Activated CD8-positive, alpha-beta memory T cell treated with anti-CD3 and anti-CD28 coated beads, Interleukin-2, amount 50 U/mL, for 24 hours (primary cell): ENCODE measurements at regions not wholly inside any gene's neighbourhood (a gene's known extent, or its start where the extent isn't known, plus 50 kb on each side); places are given as distances from the start of the nearest gene placed in this dataset.
"Not testable (repeated sequence)": the region's sequence is repeated elsewhere in the genome, so short reads cannot be mapped to it uniquely, and the experiment has no call there.

Source experiments
- DNase-seq: peaks from one replicate; pipeline ENCODE4 v3.0.0-alpha.2; 2020; ENCODE audit errors: extremely low read depth

- no peak for DNase-seq
Observed at GRCh38 chr9:81076131-81076530, 613.2 kb downstream of the TLE1 start.

DNA sequence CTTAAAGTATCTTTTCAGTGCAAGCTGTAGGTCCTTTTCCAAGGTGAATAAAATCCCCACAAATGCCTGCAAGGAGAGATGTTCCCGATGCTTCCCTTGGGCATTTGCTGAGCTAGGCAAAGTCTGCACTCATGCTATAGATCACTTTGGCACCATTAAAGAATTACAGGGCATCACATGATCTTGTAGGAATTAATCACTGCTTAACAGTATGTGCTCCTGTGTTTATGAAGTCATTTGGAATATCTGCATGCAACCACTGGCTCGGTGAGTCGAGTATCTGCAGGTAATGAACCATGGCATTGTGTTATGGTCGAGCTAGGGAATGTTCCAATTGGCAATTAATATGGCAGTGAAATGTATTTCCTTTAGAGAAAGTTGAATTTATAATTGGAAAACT lies 615.1 kb downstream of the TLE1 start:
- DNase-seq: no peak

GRCh38 chr9:81073821-81074220 lies 615.5 kb downstream of the TLE1 start:
- DNase-seq: no peak

DNA sequence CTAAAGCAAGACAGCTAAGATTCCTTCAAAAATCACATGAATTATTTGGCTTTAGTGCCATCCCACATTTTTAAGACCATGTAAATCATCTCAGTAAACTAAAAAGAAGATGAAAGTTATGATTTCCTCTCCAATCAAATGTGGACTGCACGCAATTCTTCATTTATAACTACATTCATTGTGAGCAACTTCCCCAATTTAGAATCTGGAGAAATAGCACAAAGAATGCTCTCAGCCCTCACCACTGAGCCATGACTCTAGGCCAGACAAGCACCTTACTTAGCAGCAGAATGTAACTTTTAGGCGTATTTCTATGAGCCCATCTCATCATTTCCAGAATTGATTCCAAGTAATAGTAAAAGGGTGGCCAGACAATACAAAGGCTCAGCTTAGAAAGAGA lies 616.6 kb downstream of the TLE1 start:
- DNase-seq: no peak

DNA sequence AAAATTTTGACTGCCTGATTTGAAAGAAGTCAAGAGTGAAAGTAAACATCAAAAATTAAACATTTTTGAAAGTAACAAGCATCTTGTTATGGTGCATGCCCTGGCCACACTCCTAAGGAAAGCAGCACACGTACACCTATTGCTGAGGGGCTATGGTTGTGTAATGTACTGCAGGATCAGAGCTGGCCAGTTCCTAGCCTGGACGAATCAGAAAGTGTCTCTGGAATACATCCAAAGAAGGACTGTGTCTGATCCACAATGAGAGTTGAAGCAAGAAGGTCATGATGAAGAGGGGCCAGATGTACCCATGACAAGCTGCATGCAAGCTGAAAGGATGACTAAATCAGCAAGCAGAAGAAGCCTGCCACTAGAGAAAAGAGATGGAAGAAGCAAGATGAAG lies 618.2 kb downstream of the TLE1 start:
- DNase-seq: no peak

GRCh38 chr9:81070689-81071088 lies 618.7 kb downstream of the TLE1 start:
- no peak for DNase-seq

DNA sequence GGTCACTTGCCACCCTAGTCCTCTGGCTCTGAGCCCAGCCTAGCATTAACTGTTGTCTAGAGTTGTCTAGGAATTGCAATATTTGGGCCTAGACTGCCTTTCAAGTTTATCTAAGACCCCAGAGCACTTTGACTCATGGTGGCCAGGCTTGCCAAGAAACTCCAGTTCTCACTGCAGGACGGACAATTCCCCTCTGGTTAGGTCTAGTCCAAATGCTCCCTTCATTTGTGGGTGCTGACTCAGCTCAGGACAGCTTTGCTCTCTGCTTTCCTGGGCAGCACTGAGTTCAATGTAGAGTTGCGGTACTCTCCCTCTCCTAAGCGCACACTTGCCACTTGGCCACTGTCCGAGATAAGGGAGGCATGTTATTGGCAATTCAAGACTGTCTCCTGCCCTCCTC lies 619.4 kb downstream of the TLE1 start:
- DNase-seq: no peak

DNA sequence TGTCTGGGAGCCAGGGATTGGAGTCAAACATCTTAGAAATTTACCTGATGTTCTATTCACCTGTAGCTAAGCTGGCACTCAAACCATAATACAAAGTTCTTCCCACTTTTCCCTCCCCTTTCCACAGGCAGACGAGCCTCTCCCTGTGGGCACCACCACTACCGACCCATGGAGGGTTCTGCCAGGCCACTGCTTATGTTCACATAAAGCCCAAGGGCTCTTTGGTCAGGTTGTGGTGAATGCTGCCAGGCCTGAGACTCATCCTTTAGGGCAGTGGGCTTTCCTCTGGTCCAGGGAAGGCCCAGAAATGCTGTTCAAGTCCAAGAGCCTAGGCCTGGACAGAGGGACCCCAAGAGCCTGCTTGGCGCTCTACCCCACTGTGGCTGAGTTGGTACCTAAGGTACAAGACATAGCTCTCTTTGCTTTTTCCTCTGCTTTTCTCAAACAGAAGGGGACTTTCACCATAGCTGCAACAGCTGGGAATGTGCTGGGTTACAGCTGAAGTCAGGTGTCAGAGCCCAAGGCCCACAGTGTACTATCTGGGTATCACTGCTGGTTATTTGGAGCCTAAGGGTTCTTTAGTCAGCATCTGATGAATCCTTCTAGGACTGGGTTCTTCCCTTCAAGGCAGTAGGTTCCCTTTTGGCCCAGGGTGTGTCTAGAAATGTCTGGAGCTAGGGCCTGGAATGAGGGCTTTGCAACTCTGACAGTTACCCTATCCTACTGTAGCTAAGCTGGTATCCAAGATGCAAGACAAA lies 620.1 kb downstream of the TLE1 start:
- no peak for DNase-seq

- DNase-seq: not testable (repeated sequence)
Observed at GRCh38 chr9:81062995-81063394, 626.4 kb downstream of the TLE1 start.

GRCh38 chr9:81058782-81059181 lies 630.6 kb downstream of the TLE1 start:
- no peak for DNase-seq

GRCh38 chr9:81053298-81054025 lies 635.9 kb downstream of the TLE1 start:
- DNase-seq: no peak

DNA sequence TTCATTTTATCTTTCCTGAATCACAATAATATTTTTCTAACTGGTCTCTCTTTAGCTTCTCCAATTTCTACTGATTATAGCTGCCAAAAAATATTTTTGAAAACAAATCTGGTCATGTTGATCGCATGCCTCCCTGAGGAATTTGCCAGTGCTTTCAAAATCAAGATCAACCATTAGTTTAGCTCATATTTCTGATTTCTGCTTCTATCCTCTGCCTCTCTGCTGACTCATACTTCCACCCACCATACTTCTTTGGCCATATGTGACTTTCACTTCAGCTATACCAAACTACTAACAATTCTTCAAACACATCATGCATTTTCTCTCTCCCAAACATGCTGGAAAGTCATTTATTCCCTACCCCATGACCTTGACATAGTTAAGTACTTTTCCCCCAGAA lies 636.5 kb downstream of the TLE1 start:
- no peak for DNase-seq

GRCh38 chr9:81047280-81047679 lies 642.1 kb downstream of the TLE1 start:
- DNase-seq: no peak

- no peak for DNase-seq
Observed at GRCh38 chr9:81045658-81046057, 643.7 kb downstream of the TLE1 start.

GRCh38 chr9:81037889-81038288 lies 651.5 kb downstream of the TLE1 start:
- no peak for DNase-seq

DNA sequence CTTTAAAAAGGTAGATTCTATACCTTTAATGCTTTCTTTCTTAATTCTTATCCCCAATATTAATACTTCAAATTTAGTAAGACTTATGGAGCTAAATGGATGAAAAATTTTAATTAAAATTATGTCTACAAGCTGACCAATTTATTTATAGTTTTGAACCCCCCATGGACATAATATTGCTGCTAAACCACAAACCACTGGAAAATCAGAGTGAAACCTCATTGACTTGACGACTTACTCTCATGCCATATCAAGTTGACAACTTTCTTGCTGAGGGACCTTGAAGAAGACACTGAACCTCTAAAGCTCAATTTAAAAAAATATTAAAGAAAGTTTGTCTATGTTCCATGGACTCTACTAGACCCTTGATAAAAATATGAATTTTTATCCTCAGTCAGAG lies 653.7 kb downstream of the TLE1 start:
- DNase-seq: no peak

- DNase-seq: no peak
Observed at GRCh38 chr9:81035171-81035570, 654.2 kb downstream of the TLE1 start.

DNA sequence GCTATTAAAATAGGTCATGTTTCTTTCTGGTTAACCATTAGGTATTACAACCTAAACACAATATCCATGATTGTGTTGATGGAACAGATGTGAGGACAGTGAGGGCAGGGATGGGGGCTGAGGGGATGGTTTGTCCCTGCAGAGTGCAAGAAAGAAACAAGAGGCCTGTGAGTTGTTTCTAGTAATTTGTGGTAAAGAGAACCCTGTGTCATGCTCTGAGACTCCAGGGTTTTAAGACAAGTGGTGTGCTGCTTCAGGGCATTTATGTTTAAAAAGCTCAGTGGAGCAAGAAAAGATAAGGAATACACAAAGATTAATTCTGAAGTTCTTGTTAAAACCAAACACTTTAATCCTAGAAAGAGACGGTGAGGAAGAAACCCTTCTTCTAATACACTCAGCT lies 656.5 kb downstream of the TLE1 start:
- DNase-seq: no peak

DNA sequence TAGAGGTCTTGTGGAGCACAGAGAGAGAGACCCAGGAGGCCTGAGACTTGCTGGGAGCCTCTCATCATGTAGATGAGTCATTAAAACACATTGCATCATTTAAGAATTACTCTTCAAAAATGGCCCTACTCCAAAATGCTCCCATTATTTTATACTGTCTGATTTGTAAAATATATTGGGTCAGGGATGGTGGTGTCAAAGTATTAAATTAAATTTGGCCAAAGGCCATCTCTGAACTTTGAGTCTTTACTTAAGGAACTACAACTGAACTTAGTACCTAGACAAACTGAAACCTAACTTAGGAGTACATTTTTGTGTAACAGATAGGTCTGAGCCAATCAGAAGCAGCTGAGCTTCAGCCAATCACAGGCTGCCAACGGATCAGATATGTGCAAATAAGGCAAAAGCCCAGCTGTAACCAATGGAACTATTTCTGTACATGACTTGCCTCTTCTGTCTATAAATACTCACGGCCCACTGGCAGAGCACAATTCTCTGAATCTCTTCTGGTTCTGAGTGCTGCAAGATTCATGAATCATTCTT lies 657.2 kb downstream of the TLE1 start:
- no peak for DNase-seq

DNA sequence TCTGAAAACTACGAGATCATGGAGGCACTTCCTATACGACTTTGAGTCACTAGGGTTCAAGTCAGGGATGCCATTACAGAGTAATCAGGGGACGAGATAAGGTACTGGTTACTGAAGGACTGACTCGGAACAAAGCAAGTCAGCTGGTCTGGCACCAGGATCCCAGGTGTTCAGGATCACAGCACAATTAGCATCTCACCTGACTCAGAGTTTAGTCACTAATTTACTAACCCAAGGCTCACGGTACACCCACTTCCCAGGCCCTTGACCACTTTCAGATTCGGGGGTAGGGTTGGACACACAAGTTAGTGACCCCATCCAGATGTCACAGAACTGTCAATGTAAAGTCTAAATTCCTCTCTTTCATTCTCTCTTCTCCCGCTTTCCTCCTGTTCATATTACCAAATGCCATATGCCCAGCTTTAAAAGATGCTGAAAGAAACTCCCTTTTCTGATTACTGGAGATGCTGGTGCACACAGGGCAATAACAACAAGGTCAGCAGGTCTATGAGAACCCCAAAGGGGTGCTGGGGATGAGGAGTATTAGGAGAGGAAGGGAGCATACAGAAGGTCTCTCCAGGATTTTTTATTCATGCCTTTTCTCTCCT lies 657.8 kb downstream of the TLE1 start:
- DNase-seq: no peak

DNA sequence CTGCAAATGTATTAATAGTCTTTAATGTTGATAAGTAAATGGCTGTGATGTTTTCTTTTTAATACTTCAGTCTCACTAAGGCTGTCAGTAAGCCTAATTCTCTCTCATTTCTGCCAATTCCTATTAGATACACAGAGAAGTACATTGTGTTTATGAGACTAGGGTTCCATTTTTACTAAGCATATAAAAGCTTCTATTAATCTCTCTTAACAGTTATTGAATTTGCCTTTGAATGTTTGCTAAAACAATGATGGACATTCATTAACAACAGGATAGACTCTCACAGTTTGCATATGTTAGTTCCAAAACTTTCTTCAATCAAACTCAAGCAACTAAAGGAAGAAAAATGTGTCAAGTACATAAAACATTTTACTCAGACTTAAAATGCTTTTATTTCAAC lies 659.3 kb downstream of the TLE1 start:
- no peak for DNase-seq

GRCh38 chr9:81028504-81028903 lies 660.8 kb downstream of the TLE1 start:
- DNase-seq: no peak

DNA sequence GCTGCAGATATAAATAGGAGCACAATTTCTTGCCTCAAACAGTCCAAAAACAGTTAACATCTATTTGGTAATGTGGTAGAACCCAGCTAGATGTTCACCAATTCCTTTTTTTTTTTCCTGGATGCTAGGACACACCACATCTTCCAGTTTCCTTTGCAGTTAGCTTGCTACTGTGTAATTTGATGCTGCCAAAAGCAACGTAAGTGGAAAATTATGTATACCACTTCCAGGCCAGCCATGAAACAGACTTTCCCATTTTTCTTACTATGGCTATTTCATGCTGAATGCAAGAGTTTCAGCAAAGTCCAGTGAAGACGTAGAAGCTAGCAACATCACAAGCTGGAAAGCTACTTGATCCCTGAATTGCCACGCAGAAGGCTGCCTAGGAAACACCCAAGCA lies 667.2 kb downstream of the TLE1 start:
- no peak for DNase-seq
